ENCODE measurements at regions not wholly inside any gene's neighbourhood (a gene's known extent, or its start where the extent isn't known, plus 50 kb on each side); places are given as distances from the start of the nearest gene placed in this dataset.

- H3K27ac ChIP-seq: no peak overlapping the region
- intact Hi-C loops (cut with DNase I; ENCODE audit: low total_unique reads): no loop called here
- in situ Hi-C loops (cut with MboI; ENCODE audit: low sequenced_read_pairs in 4 of 4): no loop called here
- H3K4me3 ChIP-seq: no peak overlapping the region
- no peaks in the 10 kb centered on the region for H3K27me3 ChIP-seq
- ATAC-seq (no peak), DNase-seq (no peak)
- H3K36me3 ChIP-seq: no peaks in the 10 kb centered on the region
- H3K4me1 ChIP-seq: no peaks in the 10 kb centered on the region
- TF ChIP-seq, protein P1, sequence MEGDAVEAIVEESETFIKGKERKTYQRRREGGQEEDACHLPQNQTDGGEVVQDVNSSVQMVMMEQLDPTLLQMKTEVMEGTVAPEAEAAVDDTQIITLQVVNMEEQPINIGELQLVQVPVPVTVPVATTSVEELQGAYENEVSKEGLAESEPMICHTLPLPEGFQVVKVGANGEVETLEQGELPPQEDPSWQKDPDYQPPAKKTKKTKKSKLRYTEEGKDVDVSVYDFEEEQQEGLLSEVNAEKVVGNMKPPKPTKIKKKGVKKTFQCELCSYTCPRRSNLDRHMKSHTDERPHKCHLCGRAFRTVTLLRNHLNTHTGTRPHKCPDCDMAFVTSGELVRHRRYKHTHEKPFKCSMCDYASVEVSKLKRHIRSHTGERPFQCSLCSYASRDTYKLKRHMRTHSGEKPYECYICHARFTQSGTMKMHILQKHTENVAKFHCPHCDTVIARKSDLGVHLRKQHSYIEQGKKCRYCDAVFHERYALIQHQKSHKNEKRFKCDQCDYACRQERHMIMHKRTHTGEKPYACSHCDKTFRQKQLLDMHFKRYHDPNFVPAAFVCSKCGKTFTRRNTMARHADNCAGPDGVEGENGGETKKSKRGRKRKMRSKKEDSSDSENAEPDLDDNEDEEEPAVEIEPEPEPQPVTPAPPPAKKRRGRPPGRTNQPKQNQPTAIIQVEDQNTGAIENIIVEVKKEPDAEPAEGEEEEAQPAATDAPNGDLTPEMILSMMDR (IDR thresholded peaks at IDR 0.05 in 4 of 5, conservative IDR thresholded peaks at IDR 0.05 in 1 of 5): no peak
- no peak for TF ChIP-seq POLR2A (IDR thresholded peaks at IDR 0.05)
- H3K9me3 ChIP-seq: no peaks in the 10 kb centered on the region
Observed at GRCh38 chr5:111582993-111583601, 70.8 kb upstream of the STARD4 start.

DNA sequence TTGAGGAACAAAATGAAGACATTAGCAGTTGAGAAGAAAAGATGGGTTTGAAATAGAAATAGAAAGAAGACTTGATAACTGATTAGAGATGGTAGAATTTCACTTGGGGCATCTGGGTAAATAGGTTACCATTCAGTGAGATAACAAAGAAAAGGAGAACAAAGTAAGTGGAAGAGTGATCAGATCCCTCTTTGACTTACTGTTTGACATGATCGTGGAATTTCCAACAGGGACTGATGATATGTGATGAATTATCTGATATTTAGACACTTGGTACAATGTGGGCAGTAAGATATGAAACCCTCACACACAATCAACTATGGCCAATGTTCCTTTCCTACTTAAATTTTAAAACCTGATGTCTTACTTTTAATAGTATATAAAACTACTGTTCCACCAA, 70.1 kb upstream of the STARD4 start:
- Histone ChIP-seq H3K9me3 (no peaks in the 10 kb centered on the region), H3K36me3 (no peaks in the 10 kb centered on the region), H3K27me3 (no peaks in the 10 kb centered on the region), H3K4me1 (no peaks in the 10 kb centered on the region), H3K4me3 (no peak overlapping the region), H3K27ac (no peak overlapping the region)
- intact Hi-C loops (cut with DNase I; ENCODE audit: low total_unique reads): no loop called here
- TF ChIP-seq, protein P1 (IDR thresholded peaks at IDR 0.05 in 4 of 5, conservative IDR thresholded peaks at IDR 0.05 in 1 of 5): no peak
- no peak for TF ChIP-seq POLR2A (IDR thresholded peaks at IDR 0.05)
- no peak for ATAC-seq
- no peak for DNase-seq
- in situ Hi-C loops (cut with MboI; ENCODE audit: low sequenced_read_pairs in 4 of 4): no loop called here

- in situ Hi-C loops (cut with MboI; ENCODE audit: low sequenced_read_pairs in 4 of 4) (no loop called here), intact Hi-C loops (cut with DNase I; ENCODE audit: low total_unique reads) (no loop called here)
- H3K27ac ChIP-seq: no peak overlapping the region
- no peak overlapping the region for H3K4me3 ChIP-seq
- DNase-seq: peak in 1 of 2 donors; percentile 3
- no peak for ATAC-seq
- no peaks in the 10 kb centered on the region for H3K9me3 ChIP-seq
- no peaks in the 10 kb centered on the region for H3K4me1 ChIP-seq
- H3K36me3 ChIP-seq: no peaks in the 10 kb centered on the region
- H3K27me3 ChIP-seq: no peaks in the 10 kb centered on the region
- TF ChIP-seq, protein P1 (IDR thresholded peaks at IDR 0.05 in 4 of 5, conservative IDR thresholded peaks at IDR 0.05 in 1 of 5): no peak
- no peak for TF ChIP-seq POLR2A (IDR thresholded peaks at IDR 0.05)
Observed at GRCh38 chr5:111580956-111581355, 68.6 kb upstream of the STARD4 start.

GRCh38 chr5:111574311-111574710, 62.0 kb upstream of the STARD4 start:
- in situ Hi-C loops (cut with MboI; ENCODE audit: low sequenced_read_pairs in 4 of 4): no loop called here
- ATAC-seq: no peak
- TF ChIP-seq POLR2A (IDR thresholded peaks at IDR 0.05): no peak
- TF ChIP-seq, protein P1 (IDR thresholded peaks at IDR 0.05 in 4 of 5, conservative IDR thresholded peaks at IDR 0.05 in 1 of 5): no peak

GRCh38 chr5:111572561-111572960, 60.2 kb upstream of the STARD4 start:
- in situ Hi-C loops (cut with MboI; ENCODE audit: low sequenced_read_pairs in 4 of 4): no loop called here
- no peak for ATAC-seq

More at GRCh38 chr5:111574311-111574710, 62.0 kb upstream of the STARD4 start:
- Histone ChIP-seq H3K27me3 (no peaks in the 10 kb centered on the region), H3K4me1 (no peaks in the 10 kb centered on the region), H3K27ac (no peak overlapping the region), H3K4me3 (no peak overlapping the region), H3K36me3 (no peaks in the 10 kb centered on the region), H3K9me3 (no peaks in the 10 kb centered on the region)
- intact Hi-C loops (cut with DNase I; ENCODE audit: low total_unique reads): no loop called here
- DNase-seq: no peak

More at GRCh38 chr5:111572561-111572960, 60.2 kb upstream of the STARD4 start:
- no peaks in the 10 kb centered on the region for H3K4me1 ChIP-seq
- no peak overlapping the region for H3K4me3 ChIP-seq
- H3K27ac ChIP-seq: no peak overlapping the region
- H3K36me3 ChIP-seq: no peaks in the 10 kb centered on the region
- no peaks in the 10 kb centered on the region for H3K27me3 ChIP-seq
- intact Hi-C loops (cut with DNase I; ENCODE audit: low total_unique reads): no loop called here
- TF ChIP-seq, protein P1 (IDR thresholded peaks at IDR 0.05 in 4 of 5, conservative IDR thresholded peaks at IDR 0.05 in 1 of 5): no peak
- no peak for TF ChIP-seq POLR2A (IDR thresholded peaks at IDR 0.05)
- H3K9me3 ChIP-seq: no peaks in the 10 kb centered on the region
- DNase-seq: no peak

Data from gastrocnemius medialis (tissue), 4 donors.